SKM-1 treated with dmso at 0.1 percent for 144 hours (cell line): ENCODE measurements at regions not wholly inside any gene's neighbourhood (a gene's known extent, or its start where the extent isn't known, plus 50 kb on each side); places are given as distances from the start of the nearest gene placed in this dataset.
"Not testable (repeated sequence)": the region's sequence is repeated elsewhere in the genome, so short reads cannot be mapped to it uniquely, and the experiment has no call there.

Source experiments
- DNase-seq: peaks from one replicate; lab custom pipeline; 2025; ENCODE audit not compliant: unreplicated experiment; lab: John Stamatoyannopoulos, UW

GRCh38 chr5:89374818-89375521 is 492.0 kb upstream of the MEF2C start:
- DNase-seq, result no peak

- no peak for DNase-seq
Observed at GRCh38 chr5:89374144-89374784, 491.3 kb upstream of the MEF2C start.

- no peak for DNase-seq
Observed at GRCh38 chr5:89372176-89372575, 489.2 kb upstream of the MEF2C start.

- no peak for DNase-seq
Observed at GRCh38 chr5:89371646-89372045, 488.7 kb upstream of the MEF2C start.

- no peak for DNase-seq
Observed at GRCh38 chr5:89359046-89359445, 476.1 kb upstream of the MEF2C start.

- no peak for DNase-seq
Observed at GRCh38 chr5:89353837-89354551, 471.0 kb upstream of the MEF2C start.

- no peak for DNase-seq
Observed at GRCh38 chr5:89351975-89352374, 469.0 kb upstream of the MEF2C start.

- DNase-seq, result no peak
Observed at GRCh38 chr5:89351222-89351621, 468.2 kb upstream of the MEF2C start.

- no peak for DNase-seq
Observed at GRCh38 chr5:89350684-89351083, 467.7 kb upstream of the MEF2C start.

- no peak for DNase-seq
Observed at GRCh38 chr5:89349246-89349980, 466.4 kb upstream of the MEF2C start.

GRCh38 chr5:89346573-89346972 is 463.6 kb upstream of the MEF2C start:
- DNase-seq, result no peak

GRCh38 chr5:89343666-89344065 is 460.7 kb upstream of the MEF2C start:
- DNase-seq, result no peak

GRCh38 chr5:89342106-89342876 is 459.3 kb upstream of the MEF2C start:
- DNase-seq, result no peak

- DNase-seq, result no peak
Observed at GRCh38 chr5:89338935-89339334, 456.0 kb upstream of the MEF2C start.

- DNase-seq, result no peak
Observed at GRCh38 chr5:89336111-89336510, 453.1 kb upstream of the MEF2C start.

GRCh38 chr5:89330140-89330539 is 447.2 kb upstream of the MEF2C start:
- no peak for DNase-seq

- no peak for DNase-seq
Observed at GRCh38 chr5:89327608-89328007, 444.6 kb upstream of the MEF2C start.

- no peak for DNase-seq
Observed at GRCh38 chr5:89324990-89325389, 442.0 kb upstream of the MEF2C start.

- no peak for DNase-seq
Observed at GRCh38 chr5:89320421-89321277, 437.7 kb upstream of the MEF2C start.

GRCh38 chr5:89317838-89318237 is 434.9 kb upstream of the MEF2C start:
- not testable (repeated sequence) for DNase-seq
